Breast epithelium (tissue), 4 donors: ENCODE measurements at regions not wholly inside any gene's neighbourhood (a gene's known extent, or its start where the extent isn't known, plus 50 kb on each side); places are given as distances from the start of the nearest gene placed in this dataset.

Source experiments
- DNase-seq, 2 donors: peaks; one replicate each; pipeline ENCODE4 v3.0.0-alpha.2; 2019; ENCODE audit warnings: low spot score in 2 of 2
- H3K27ac ChIP-seq, 2 donors: fragments of 200-600 bp; sonication (generic) in 1 of 2; one replicate each; pipeline ENCODE4 v1.5.1; 2016 to 2019; ENCODE audit warnings: mild to moderate bottlenecking in 1 of 2
- H3K27me3 ChIP-seq, 2 donors: fragments of 200-600 bp; sonication (generic) in 1 of 2; one replicate each; pipeline versions ENCODE4 v1.5.1 to v1.6.0; 2017 to 2019; ENCODE audit warnings: control low read depth in 1 of 2, mild to moderate bottlenecking in 1 of 2
- H3K36me3 ChIP-seq: fragments of 200-600 bp; one replicate; pipeline ENCODE4 v1.5.1; 2019
- H3K4me1 ChIP-seq, 2 donors: fragments of 200-600 bp; sonication (generic); one replicate each; pipeline ENCODE4 v1.5.1; 2016 to 2019; ENCODE audit warnings: control low read depth in 1 of 2
- H3K4me3 ChIP-seq, 3 donors: fragments of 200-600 bp; sonication (generic); 1 replicate in 2 of 3; 2 replicates in 1 of 3; pipeline ENCODE4 v1.5.1; 2016 to 2019; ENCODE audit warnings: mild to moderate bottlenecking in 3 of 3, moderate library complexity in 2 of 3
- H3K9me3 ChIP-seq, 2 donors: fragments of 200-600 bp; sonication (generic) in 1 of 2; one replicate each; pipeline ENCODE4 v1.5.1; 2016 to 2019; ENCODE audit warnings: control low read depth in 1 of 2
- POLR2A ChIP-seq: fragments of 450-650 bp; IDR thresholded peaks from one replicate; pipeline ENCODE4 v1.6.1; 2016; ENCODE audit warnings: antibody characterized with exemption, mild to moderate bottlenecking, moderate library complexity
- POLR2AphosphoS5 ChIP-seq, 3 donors: sonication (generic); formaldehyde crosslinking; IDR thresholded peaks; one replicate each; pipeline ENCODE4 v1.6.1; 2017; ENCODE audit warnings: antibody characterized with exemption in 3 of 3
- intact Hi-C: fragments of 100-400 bp; cut with DNase I; formaldehyde crosslinking; loops from one replicate; pipeline ENCODE4 v1.15.1; 2023; ENCODE audit warnings: low total_unique reads
- TF ChIP-seq, protein P1 (sequence below), 3 donors: fragments of 450-650 bp; IDR thresholded peaks; one replicate each; pipeline ENCODE4 v1.5.1; 2016 to 2017; ENCODE audit warnings: antibody characterized with exemption in 3 of 3, mild to moderate bottlenecking in 3 of 3, moderate library complexity in 3 of 3

DNA sequence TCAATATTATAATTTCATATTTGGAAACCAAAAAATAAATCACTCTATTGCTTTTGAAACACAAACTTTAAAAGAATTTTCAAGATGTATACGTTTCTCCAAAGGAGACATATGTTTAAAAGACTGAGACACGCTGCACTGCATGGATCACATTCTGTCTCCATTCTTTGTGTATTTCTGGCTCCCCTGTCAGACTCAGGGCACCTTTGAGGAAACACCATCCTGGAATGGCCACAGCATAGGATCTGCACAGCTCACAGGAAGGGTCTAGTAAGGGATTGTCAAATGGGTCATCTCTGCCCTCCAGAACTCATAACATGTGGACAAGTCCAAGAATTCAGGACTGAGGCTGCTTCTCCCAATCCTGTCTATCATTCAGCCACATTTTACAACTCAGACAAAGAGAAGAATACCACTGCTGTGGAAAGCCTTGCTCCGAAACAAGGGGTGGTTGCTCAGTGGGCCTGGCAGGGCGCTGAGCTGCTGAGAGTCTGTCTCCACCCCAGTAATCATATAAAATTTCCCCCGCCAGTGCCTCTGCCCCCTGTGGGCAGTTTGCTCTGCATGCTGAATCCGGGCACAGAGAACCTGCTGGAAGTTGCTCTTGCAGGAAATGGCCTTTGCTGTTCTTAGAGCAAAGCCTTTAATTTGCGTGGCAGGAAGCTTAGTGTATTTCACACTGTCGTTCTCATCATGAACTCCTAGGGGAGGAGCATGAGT is 85.3 kb upstream of the KLHL29 start:
- H3K9me3 ChIP-seq, result no peaks in the 10 kb centered on the region

DNA sequence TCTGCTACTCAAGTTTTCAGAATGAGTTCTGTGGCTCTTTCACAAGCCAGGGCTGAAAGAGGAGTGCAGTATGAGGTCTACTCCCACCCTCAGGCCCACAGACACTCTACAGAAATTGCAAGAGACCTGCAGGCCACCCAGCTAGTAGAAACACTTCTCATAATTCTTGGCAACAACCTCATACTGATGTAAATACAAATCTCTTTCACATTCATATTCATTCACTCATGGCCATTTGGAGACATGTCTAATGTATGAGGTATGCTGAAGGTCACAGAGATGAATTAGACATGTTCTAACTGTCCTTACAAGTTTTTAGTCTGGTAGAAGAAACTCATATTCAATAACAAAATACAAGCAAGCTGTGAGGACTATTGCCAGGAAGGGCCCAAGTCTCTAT is 83.8 kb upstream of the KLHL29 start:
- intact Hi-C loops, result no loop called here
- H3K4me1 ChIP-seq, result no peaks in the 10 kb centered on the region
- H3K27ac ChIP-seq, result no peak overlapping the region
- TF ChIP-seq, protein P1, sequence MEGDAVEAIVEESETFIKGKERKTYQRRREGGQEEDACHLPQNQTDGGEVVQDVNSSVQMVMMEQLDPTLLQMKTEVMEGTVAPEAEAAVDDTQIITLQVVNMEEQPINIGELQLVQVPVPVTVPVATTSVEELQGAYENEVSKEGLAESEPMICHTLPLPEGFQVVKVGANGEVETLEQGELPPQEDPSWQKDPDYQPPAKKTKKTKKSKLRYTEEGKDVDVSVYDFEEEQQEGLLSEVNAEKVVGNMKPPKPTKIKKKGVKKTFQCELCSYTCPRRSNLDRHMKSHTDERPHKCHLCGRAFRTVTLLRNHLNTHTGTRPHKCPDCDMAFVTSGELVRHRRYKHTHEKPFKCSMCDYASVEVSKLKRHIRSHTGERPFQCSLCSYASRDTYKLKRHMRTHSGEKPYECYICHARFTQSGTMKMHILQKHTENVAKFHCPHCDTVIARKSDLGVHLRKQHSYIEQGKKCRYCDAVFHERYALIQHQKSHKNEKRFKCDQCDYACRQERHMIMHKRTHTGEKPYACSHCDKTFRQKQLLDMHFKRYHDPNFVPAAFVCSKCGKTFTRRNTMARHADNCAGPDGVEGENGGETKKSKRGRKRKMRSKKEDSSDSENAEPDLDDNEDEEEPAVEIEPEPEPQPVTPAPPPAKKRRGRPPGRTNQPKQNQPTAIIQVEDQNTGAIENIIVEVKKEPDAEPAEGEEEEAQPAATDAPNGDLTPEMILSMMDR (IDR thresholded peaks at IDR 0.05), result no peak
- TF ChIP-seq POLR2AphosphoS5 (IDR thresholded peaks at IDR 0.05) (no peak), POLR2A (no peak)
- H3K36me3 ChIP-seq, result no peaks in the 10 kb centered on the region
- H3K27me3 ChIP-seq, result no peaks in the 10 kb centered on the region
- no peak overlapping the region for H3K4me3 ChIP-seq
- no peaks in the 10 kb centered on the region for H3K9me3 ChIP-seq
- no peak for DNase-seq

More for the DNA sequence above, 85.3 kb upstream of the KLHL29 start:
- Histone ChIP-seq H3K36me3 (no peaks in the 10 kb centered on the region), H3K4me3 (no peak overlapping the region), H3K27me3 (no peaks in the 10 kb centered on the region), H3K4me1 (no peaks in the 10 kb centered on the region), H3K27ac (no peak overlapping the region)
- TF ChIP-seq, protein P1 (IDR thresholded peaks at IDR 0.05), result no peak
- TF ChIP-seq POLR2A, result no peak
- no peak for TF ChIP-seq POLR2AphosphoS5 (IDR thresholded peaks at IDR 0.05)
- no peak for DNase-seq
- intact Hi-C loops, result loop anchor here (2.0 kb wide), 1 partner anchor 133 kb away; no protein-coding TSS in a partner anchor

DNA sequence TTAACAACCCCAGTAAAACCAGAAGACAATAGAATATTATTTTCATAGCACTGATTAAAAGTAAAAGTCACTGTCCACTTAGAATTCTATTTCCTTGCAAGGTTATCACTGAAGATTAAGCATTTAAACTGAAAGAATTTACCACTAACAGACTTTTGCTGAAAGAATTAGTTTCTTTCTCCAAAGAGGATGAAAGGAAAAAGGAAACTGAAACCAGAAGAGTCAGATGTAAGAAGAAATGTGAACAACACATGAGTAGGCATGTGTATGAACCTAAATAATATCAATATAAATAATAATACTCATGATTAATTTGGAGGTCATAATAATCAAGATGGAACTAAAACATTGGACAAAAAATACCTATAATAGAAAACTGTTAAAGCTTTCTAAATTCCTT is 82.4 kb upstream of the KLHL29 start:
- intact Hi-C loops, result no loop called here
- Histone ChIP-seq H3K4me3 (no peak overlapping the region), H3K9me3 (no peaks in the 10 kb centered on the region), H3K4me1 (no peaks in the 10 kb centered on the region), H3K27ac (no peak overlapping the region), H3K27me3 (no peaks in the 10 kb centered on the region), H3K36me3 (no peaks in the 10 kb centered on the region)
- TF ChIP-seq POLR2A (no peak), POLR2AphosphoS5 (IDR thresholded peaks at IDR 0.05) (no peak)
- TF ChIP-seq, protein P1 (IDR thresholded peaks at IDR 0.05), result no peak
- DNase-seq, result no peak

DNA sequence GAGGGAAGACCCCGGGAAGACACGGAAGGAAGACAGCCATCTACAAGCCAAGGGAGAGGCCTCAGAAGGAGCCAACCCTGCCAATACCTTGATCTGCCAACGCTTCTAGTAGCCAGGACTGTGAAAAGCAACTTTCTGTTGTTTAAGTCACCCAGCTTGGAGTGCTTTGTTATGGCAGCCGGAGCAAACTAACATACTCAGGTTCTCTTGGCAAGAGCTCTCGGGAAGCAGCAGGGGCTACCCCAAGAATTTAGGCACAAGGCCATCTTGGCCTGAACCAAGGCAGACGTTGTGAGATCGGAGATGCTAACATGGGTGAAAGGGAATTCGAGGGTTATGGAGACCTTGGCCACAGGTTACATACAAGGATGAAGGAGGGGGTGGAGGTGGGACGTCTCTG is 78.6 kb upstream of the KLHL29 start:
- Histone ChIP-seq H3K9me3 (no peaks in the 10 kb centered on the region), H3K4me1 (no peaks in the 10 kb centered on the region), H3K27me3 (no peaks in the 10 kb centered on the region), H3K4me3 (no peak overlapping the region), H3K36me3 (no peaks in the 10 kb centered on the region), H3K27ac (no peak overlapping the region)
- DNase-seq, result no peak
- intact Hi-C loops, result no loop called here
- TF ChIP-seq, protein P1 (IDR thresholded peaks at IDR 0.05), result no peak
- TF ChIP-seq POLR2AphosphoS5 (IDR thresholded peaks at IDR 0.05) (no peak), POLR2A (no peak)

DNA sequence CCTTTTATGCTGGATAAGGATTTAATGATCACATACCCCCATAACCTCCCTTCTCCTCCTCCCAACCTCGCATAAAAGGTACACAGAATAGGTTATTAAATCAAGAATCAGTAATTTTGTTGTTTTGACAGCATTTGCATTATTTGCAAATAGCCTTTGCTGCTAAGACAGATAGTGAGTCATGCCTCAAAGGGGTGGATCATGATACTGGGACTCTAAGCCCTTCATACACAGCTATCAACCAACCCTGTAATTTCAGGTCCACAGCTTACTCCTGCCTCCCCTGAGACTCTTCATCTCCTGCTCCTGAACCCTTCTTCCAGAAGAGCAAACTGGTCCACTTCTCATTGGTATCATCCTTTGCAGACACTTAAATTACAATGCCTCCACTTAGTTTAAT is 73.8 kb upstream of the KLHL29 start:
- no peak for DNase-seq
- Histone ChIP-seq H3K4me1 (no peaks in the 10 kb centered on the region), H3K9me3 (no peaks in the 10 kb centered on the region), H3K36me3 (no peaks in the 10 kb centered on the region), H3K4me3 (no peak overlapping the region), H3K27me3 (no peaks in the 10 kb centered on the region), H3K27ac (no peak overlapping the region)
- intact Hi-C loops, result no loop called here
- TF ChIP-seq POLR2A, result no peak
- TF ChIP-seq, protein P1 (IDR thresholded peaks at IDR 0.05), result no peak
- no peak for TF ChIP-seq POLR2AphosphoS5 (IDR thresholded peaks at IDR 0.05)
